ENCODE measurements at regions not wholly inside any gene's neighbourhood (a gene's known extent, or its start where the extent isn't known, plus 50 kb on each side); places are given as distances from the start of the nearest gene placed in this dataset.
"Not testable (repeated sequence)": the region's sequence is repeated elsewhere in the genome, so short reads cannot be mapped to it uniquely, and the experiment has no call there.

- no peak for DNase-seq (ENCODE audit: low read depth in 4 of 4, low spot score in 3 of 4)
These were observed 262.5 kb upstream of the CHD1 start for GRCh38 chr5:99191206-99191745.

GRCh38 chr5:99187611-99188010, 258.8 kb upstream of the CHD1 start:
- no peak for DNase-seq (ENCODE audit: low read depth in 4 of 4, low spot score in 3 of 4)

- no peak for DNase-seq (ENCODE audit: low read depth in 4 of 4, low spot score in 3 of 4)
These were observed 250.4 kb upstream of the CHD1 start for GRCh38 chr5:99179206-99179605.

DNA sequence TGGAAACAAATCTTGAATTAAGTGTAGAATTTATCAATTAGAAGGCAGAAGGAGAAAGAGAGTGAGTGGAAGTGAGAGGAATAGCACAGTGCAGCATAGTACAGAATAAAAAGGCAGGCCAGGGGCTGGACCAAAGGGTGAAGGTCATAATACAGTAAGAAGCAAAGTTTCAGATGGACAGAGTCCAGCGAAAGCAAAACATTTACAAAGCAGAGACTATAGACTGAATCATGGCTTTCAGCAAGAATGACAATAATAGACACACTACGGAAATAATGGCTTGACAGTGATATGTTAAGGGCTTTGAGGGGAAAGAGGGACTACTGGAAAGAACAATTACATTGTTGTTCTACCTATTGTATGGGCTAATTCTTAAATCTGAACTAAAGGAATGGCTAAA, 249.0 kb upstream of the CHD1 start:
- no peak for DNase-seq (ENCODE audit: low read depth in 4 of 4, low spot score in 3 of 4)

- no peak for DNase-seq (ENCODE audit: low read depth in 4 of 4, low spot score in 3 of 4)
These were observed 247.4 kb upstream of the CHD1 start for GRCh38 chr5:99176186-99176585.

- no peak for DNase-seq (ENCODE audit: low read depth in 4 of 4, low spot score in 3 of 4)
These were observed 240.5 kb upstream of the CHD1 start for GRCh38 chr5:99169309-99169708.

GRCh38 chr5:99161538-99161937, 232.7 kb upstream of the CHD1 start:
- not testable (repeated sequence) for DNase-seq (ENCODE audit: low read depth in 4 of 4, low spot score in 3 of 4)

DNA sequence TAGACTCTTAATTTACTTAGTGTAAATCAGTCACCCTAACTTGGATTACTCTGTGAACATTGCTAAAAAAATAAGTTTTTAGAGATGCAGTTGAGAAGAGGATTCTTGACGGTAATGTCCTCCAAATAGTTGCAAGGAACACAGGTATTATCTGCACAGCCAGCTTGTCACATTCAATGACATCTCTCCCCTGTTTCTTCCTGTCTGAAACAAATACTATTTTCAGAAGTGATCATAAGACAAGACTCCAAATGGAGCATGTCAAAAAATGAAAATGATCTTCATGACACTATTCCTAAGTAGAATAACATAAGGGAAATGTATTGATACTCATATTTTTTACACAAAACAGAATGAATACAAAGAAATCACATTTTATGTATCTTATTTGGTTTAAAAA, 227.9 kb upstream of the CHD1 start:
- no peak for DNase-seq (ENCODE audit: low read depth in 4 of 4, low spot score in 3 of 4)

DNA sequence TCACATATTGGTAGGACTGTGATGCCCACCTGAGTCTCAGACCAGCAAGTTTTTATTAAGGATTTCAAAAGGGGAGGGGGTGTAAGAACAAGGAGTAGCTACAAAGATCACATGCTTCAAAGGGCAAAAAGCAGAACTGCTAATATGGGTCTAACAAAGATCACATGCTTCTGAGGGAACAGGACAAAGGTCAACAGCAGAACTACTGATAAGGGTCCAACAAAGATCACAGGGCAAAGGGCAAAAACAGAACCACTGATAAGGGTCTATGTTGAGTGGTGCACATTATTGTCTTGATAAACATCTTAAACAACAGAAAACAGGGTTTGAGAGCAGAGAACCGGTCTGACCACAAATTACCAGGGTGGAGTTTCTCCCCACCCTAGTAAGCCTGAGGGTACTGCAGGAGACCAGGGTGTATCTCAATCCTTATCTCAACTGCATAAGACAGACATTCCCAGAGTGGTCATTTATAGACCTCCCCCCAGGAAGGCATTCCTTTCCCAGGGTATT, 214.5 kb upstream of the CHD1 start:
- not testable (repeated sequence) for DNase-seq (ENCODE audit: low read depth in 4 of 4, low spot score in 3 of 4)

DNA sequence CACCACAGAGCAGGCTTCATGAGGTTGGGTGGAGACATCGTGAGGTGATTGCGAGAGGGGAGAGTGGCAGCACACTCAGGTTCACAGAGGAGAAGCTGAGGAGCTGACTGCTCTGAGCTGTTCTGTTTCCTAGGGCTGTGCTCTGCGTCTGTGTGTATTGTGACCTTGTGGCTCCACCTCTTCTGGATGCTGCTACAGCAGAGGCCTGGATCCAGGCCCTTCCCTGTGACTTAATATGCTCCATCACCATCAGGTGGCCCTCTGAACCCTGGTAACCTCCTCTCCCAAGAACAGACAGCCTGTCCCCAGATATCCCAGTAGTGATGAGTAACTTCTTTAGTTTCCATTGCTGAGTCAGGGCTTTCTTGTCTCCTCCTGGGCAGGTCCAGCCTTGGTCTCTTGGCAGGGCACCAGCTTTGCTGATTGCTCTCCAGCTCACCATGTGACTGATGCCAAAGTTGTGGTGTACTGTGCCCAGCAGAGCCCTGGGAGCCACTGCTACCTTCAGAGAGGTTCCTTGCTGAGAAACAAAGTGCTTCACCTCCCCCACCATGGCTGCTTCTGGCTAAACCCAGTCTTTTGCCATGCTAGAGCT, 212.8 kb upstream of the CHD1 start:
- no peak for DNase-seq (ENCODE audit: low read depth in 4 of 4, low spot score in 3 of 4)

DNA sequence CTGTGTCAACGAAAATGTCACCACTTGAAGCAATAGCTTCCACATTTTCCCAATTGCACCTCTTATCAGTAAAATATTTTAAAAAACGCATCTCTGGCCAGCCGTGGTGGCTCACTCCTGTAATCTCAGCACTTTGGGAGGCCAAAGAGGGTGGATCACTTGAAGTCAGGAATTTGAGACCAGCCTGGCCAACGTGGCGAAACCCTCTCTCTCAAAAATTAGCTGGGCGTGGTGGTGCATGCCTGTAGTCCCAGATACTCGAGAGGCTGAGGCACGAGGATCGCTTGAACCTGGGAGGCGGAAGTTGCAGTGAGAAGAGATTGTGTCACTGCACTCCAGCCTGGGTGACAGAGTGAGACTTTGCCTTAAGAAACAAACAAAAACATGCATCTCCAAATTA, 210.1 kb upstream of the CHD1 start:
- DNase-seq (ENCODE audit: low read depth in 4 of 4, low spot score in 3 of 4), result no peak

GRCh38 chr5:99133921-99134320, 205.1 kb upstream of the CHD1 start:
- no peak for DNase-seq (ENCODE audit: low read depth in 4 of 4, low spot score in 3 of 4)

DNA sequence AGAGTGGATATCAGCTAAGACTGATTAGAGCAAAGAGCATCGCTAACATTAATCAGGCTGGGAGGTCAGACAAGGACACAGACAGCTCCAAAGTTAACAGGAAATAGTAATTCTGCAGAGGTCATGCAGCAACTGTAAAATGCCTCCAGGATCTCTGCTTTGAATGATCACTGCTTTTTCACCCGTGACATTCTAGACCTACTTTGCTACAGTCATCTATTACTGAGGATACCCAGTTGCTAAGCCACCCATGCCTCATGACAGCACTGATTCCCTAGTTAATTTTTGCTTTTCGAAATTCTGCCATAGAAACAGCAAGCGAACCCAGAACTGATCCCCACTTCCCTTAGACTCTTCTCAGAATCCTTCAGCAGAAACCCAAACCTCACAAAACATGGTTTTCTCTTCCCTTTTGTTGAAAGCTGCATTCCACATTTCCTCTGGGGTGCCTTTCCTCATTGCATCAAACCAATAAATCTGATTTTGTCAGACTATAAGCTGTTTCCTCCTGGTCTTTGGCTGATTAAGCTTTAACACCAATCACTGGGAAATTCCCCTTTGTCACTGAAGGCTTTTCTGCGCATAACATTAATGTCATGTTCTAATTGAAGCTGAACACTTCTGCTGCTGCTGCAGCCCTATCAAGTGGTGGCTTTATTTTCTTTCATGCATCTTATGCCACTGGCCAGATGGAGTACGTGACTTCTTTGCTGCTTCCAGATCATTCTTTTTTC, 201.1 kb upstream of the CHD1 start:
- DNase-seq (ENCODE audit: low read depth in 4 of 4, low spot score in 3 of 4), result no peak

GRCh38 chr5:99122976-99123375, 194.2 kb upstream of the CHD1 start:
- DNase-seq (ENCODE audit: low read depth in 4 of 4, low spot score in 3 of 4), result no peak

DNA sequence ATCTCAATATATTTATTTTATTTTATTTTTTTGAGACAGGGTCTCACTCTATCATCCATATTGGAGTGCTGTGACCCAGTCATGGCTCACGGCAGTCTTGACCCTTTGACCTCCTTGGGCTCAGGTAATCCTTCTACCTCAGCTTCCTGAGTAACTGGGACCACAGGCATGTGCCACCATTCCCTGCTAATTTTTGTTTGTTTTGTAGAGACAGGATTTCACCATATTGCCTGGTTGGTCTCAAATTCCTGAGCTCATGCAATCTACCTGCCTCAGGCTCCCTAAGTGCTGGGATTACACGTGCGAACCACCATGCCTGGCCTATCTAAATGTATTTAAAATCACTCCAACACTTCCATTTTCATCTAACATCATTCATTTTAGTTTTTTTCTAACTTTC, 190.5 kb upstream of the CHD1 start:
- DNase-seq (ENCODE audit: low read depth in 4 of 4, low spot score in 3 of 4), result no peak

DNA sequence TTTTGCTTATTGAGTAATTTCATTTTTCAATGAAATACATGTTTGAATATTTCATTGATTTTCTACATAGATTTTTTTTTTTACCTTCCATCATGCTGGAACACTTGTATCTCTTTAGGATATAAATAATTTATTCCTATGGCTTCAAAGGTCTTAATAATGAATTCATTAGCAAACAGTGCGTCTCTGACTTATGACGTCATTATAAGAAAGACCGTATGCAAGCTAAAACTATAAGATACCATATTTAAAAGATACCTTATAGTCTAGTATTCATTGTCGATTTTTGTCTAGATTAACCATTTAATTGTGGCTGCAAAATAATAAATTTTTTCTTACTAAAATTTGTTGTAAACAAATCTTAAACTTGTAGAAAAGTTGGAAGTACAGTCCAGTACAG, 187.7 kb upstream of the CHD1 start:
- DNase-seq (ENCODE audit: low read depth in 4 of 4, low spot score in 3 of 4), result no peak

GRCh38 chr5:99109894-99110293, 181.1 kb upstream of the CHD1 start:
- DNase-seq (ENCODE audit: low read depth in 4 of 4, low spot score in 3 of 4), result no peak

GRCh38 chr5:99105216-99105615, 176.4 kb upstream of the CHD1 start:
- no peak for DNase-seq (ENCODE audit: low read depth in 4 of 4, low spot score in 3 of 4)

GRCh38 chr5:99104538-99105132, 175.8 kb upstream of the CHD1 start:
- DNase-seq (ENCODE audit: low read depth in 4 of 4, low spot score in 3 of 4), result peak in 1 of 4 donors; percentile 11

- no peak for DNase-seq (ENCODE audit: low read depth in 4 of 4, low spot score in 3 of 4)
These were observed 173.4 kb upstream of the CHD1 start for GRCh38 chr5:99102073-99102697.

- no peak for DNase-seq (ENCODE audit: low read depth in 4 of 4, low spot score in 3 of 4)
These were observed 170.9 kb upstream of the CHD1 start for GRCh38 chr5:99099691-99100090.

All from left renal pelvis (tissue), 4 donors.